ENCODE measurements at regions not wholly inside any gene's neighbourhood (a gene's known extent, or its start where the extent isn't known, plus 50 kb on each side); places are given as distances from the start of the nearest gene placed in this dataset.

- TF ChIP-seq, protein P1, sequence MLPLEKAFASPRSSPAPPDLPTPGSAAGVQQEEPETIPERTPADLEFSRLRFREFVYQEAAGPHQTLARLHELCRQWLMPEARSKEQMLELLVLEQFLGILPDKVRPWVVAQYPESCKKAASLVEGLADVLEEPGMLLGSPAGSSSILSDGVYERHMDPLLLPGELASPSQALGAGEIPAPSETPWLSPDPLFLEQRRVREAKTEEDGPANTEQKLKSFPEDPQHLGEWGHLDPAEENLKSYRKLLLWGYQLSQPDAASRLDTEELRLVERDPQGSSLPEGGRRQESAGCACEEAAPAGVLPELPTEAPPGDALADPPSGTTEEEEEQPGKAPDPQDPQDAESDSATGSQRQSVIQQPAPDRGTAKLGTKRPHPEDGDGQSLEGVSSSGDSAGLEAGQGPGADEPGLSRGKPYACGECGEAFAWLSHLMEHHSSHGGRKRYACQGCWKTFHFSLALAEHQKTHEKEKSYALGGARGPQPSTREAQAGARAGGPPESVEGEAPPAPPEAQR (CRISPR knock-in tag; IDR thresholded peaks at IDR 0.05): no peak
- no peak for TF ChIP-seq HMGXB4 (CRISPR knock-in tag; IDR thresholded peaks at IDR 0.05)
- no peak for TF ChIP-seq PRRX2 (CRISPR knock-in tag; IDR thresholded peaks at IDR 0.05)
- TF ChIP-seq CBFB (CRISPR knock-in tag; IDR thresholded peaks at IDR 0.05; ENCODE audit: low read depth): no peak
Measured at GRCh38 chr3:168384990-168385389, 289.3 kb upstream of the GOLIM4 start (continued).

GRCh38 chr3:168383573-168383972, 287.8 kb upstream of the GOLIM4 start:
- DNase-seq (ENCODE audit: low spot score): no peak
- ChIA-PET POLR2A (no interaction called here), CTCF (no interaction called here)
- Mint-ChIP-seq H3K4me1 (peaks cover 5% of the 10 kb centered on the region; the same call in 1 of the 2 replicates), H3K9me3 (peaks cover 6% of the 10 kb centered on the region; the same call in 1 of the 2 replicates), H3K4me3 (no peak overlapping the region), H3K36me3 (no peaks in the 10 kb centered on the region), H3K27me3 (ENCODE audit: low read depth) (no peaks in the 10 kb centered on the region), H3K27ac (no peak overlapping the region)
- TF ChIP-seq, protein P2, sequence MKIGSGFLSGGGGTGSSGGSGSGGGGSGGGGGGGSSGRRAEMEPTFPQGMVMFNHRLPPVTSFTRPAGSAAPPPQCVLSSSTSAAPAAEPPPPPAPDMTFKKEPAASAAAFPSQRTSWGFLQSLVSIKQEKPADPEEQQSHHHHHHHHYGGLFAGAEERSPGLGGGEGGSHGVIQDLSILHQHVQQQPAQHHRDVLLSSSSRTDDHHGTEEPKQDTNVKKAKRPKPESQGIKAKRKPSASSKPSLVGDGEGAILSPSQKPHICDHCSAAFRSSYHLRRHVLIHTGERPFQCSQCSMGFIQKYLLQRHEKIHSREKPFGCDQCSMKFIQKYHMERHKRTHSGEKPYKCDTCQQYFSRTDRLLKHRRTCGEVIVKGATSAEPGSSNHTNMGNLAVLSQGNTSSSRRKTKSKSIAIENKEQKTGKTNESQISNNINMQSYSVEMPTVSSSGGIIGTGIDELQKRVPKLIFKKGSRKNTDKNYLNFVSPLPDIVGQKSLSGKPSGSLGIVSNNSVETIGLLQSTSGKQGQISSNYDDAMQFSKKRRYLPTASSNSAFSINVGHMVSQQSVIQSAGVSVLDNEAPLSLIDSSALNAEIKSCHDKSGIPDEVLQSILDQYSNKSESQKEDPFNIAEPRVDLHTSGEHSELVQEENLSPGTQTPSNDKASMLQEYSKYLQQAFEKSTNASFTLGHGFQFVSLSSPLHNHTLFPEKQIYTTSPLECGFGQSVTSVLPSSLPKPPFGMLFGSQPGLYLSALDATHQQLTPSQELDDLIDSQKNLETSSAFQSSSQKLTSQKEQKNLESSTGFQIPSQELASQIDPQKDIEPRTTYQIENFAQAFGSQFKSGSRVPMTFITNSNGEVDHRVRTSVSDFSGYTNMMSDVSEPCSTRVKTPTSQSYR (CRISPR knock-in tag; IDR thresholded peaks at IDR 0.05): no peak
- TF ChIP-seq, protein P3, sequence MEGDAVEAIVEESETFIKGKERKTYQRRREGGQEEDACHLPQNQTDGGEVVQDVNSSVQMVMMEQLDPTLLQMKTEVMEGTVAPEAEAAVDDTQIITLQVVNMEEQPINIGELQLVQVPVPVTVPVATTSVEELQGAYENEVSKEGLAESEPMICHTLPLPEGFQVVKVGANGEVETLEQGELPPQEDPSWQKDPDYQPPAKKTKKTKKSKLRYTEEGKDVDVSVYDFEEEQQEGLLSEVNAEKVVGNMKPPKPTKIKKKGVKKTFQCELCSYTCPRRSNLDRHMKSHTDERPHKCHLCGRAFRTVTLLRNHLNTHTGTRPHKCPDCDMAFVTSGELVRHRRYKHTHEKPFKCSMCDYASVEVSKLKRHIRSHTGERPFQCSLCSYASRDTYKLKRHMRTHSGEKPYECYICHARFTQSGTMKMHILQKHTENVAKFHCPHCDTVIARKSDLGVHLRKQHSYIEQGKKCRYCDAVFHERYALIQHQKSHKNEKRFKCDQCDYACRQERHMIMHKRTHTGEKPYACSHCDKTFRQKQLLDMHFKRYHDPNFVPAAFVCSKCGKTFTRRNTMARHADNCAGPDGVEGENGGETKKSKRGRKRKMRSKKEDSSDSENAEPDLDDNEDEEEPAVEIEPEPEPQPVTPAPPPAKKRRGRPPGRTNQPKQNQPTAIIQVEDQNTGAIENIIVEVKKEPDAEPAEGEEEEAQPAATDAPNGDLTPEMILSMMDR (IDR thresholded peaks at IDR 0.05): no peak
- TF ChIP-seq, protein P1 (CRISPR knock-in tag; IDR thresholded peaks at IDR 0.05): no peak
- TF ChIP-seq SMAD4 (CRISPR knock-in tag; IDR thresholded peaks at IDR 0.05) (no peak), ZNF232 (CRISPR knock-in tag; IDR thresholded peaks at IDR 0.05) (no peak), ZNF512 (CRISPR knock-in tag; IDR thresholded peaks at IDR 0.05; ENCODE audit: borderline replicate concordance) (no peak), RELA (CRISPR knock-in tag; IDR thresholded peaks at IDR 0.05; ENCODE audit: borderline replicate concordance) (no peak), NR3C1 (CRISPR knock-in tag; conservative IDR thresholded peaks at IDR 0.05; ENCODE audit: low read depth) (no peak), AFF4 (CRISPR knock-in tag; IDR thresholded peaks at IDR 0.05; ENCODE audit: borderline replicate concordance) (no peak), IRF2 (CRISPR knock-in tag; IDR thresholded peaks at IDR 0.05; ENCODE audit: borderline replicate concordance, low read depth) (no peak)
- TF ChIP-seq, protein P4, sequence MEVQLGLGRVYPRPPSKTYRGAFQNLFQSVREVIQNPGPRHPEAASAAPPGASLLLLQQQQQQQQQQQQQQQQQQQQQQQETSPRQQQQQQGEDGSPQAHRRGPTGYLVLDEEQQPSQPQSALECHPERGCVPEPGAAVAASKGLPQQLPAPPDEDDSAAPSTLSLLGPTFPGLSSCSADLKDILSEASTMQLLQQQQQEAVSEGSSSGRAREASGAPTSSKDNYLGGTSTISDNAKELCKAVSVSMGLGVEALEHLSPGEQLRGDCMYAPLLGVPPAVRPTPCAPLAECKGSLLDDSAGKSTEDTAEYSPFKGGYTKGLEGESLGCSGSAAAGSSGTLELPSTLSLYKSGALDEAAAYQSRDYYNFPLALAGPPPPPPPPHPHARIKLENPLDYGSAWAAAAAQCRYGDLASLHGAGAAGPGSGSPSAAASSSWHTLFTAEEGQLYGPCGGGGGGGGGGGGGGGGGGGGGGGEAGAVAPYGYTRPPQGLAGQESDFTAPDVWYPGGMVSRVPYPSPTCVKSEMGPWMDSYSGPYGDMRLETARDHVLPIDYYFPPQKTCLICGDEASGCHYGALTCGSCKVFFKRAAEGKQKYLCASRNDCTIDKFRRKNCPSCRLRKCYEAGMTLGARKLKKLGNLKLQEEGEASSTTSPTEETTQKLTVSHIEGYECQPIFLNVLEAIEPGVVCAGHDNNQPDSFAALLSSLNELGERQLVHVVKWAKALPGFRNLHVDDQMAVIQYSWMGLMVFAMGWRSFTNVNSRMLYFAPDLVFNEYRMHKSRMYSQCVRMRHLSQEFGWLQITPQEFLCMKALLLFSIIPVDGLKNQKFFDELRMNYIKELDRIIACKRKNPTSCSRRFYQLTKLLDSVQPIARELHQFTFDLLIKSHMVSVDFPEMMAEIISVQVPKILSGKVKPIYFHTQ (CRISPR knock-in tag; IDR thresholded peaks at IDR 0.05): no peak
- ATAC-seq: no peak
